ENCODE measurements at regions not wholly inside any gene's neighbourhood (a gene's known extent, or its start where the extent isn't known, plus 50 kb on each side); places are given as distances from the start of the nearest gene placed in this dataset.

DNA sequence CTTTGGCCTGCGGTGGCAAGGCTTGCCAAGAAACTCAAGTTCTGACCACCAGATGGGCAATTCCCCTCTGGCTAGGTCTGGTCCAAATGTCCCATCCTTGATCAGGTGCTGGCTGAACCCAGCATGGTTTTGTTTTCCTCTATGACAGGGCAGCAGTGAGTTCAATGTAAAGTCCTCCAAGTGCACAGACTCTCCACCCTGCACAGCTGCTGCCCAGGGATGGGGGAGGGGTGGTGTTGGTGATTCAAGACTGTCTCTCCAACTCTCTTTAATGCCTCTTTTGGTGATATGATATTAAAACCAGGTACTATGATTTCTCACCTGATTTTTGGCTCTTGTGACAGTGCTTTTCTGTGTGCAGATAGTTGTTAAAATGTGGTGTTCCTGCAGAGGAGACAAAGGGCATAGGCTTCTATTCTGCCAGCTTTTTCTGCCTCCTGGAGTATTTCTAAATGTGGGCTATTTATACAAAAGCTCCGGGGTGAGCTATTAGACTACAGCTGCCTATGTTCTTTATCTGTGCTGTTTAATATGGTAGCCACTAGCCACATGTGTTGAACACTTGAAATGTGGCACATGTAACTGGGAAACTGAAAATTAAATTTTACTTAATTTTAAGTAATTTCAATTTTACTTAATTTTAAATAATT, 64.0 kb upstream of the STK39 start:
- no peak for DNase-seq
- no peak overlapping the region for H2AFZ ChIP-seq (ENCODE audit: low read length)
- H3K9me3 ChIP-seq (replicated peaks; ENCODE audit: insufficient read depth, low read length), result no peaks in the 10 kb centered on the region
- H3K36me3 ChIP-seq (replicated peaks; ENCODE audit: insufficient read depth, low read length), result no peaks in the 10 kb centered on the region
- H4K20me1 ChIP-seq (ENCODE audit: insufficient read depth, low read length), result no peaks in the 10 kb centered on the region
- no peaks in the 10 kb centered on the region for H3K4me1 ChIP-seq (ENCODE audit: low read length)
- H3K4me2 ChIP-seq (ENCODE audit: low read depth, low read length), result no peak overlapping the region
- TF ChIP-seq EZH2phosphoT487 (IDR thresholded peaks at IDR 0.05; ENCODE audit: low read length), result no peak
- TF ChIP-seq, protein P1, sequence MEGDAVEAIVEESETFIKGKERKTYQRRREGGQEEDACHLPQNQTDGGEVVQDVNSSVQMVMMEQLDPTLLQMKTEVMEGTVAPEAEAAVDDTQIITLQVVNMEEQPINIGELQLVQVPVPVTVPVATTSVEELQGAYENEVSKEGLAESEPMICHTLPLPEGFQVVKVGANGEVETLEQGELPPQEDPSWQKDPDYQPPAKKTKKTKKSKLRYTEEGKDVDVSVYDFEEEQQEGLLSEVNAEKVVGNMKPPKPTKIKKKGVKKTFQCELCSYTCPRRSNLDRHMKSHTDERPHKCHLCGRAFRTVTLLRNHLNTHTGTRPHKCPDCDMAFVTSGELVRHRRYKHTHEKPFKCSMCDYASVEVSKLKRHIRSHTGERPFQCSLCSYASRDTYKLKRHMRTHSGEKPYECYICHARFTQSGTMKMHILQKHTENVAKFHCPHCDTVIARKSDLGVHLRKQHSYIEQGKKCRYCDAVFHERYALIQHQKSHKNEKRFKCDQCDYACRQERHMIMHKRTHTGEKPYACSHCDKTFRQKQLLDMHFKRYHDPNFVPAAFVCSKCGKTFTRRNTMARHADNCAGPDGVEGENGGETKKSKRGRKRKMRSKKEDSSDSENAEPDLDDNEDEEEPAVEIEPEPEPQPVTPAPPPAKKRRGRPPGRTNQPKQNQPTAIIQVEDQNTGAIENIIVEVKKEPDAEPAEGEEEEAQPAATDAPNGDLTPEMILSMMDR (IDR thresholded peaks at IDR 0.05; ENCODE audit: low read length), result no peak
- no peak for TF ChIP-seq EZH2 (optimal IDR thresholded peaks at IDR 0.05; ENCODE audit: low read depth, low read length)
- H3K4me3 ChIP-seq (ENCODE audit: low read length), result no peak overlapping the region
- no peaks in the 10 kb centered on the region for H3K27me3 ChIP-seq (replicated peaks; ENCODE audit: insufficient read depth, low read length)
- H3F3A ChIP-seq (ENCODE audit: insufficient read depth, low read length), result no peaks in the 10 kb centered on the region
- no peaks in the 10 kb centered on the region for H3K9me2 ChIP-seq (replicated peaks; ENCODE audit: insufficient read depth, low read length)
- no peak overlapping the region for H3K9ac ChIP-seq (ENCODE audit: low read length)
- no peak overlapping the region for H3K27ac ChIP-seq (ENCODE audit: low read length)
- H3K79me2 ChIP-seq (ENCODE audit: low read length), result no peaks in the 10 kb centered on the region

DNA sequence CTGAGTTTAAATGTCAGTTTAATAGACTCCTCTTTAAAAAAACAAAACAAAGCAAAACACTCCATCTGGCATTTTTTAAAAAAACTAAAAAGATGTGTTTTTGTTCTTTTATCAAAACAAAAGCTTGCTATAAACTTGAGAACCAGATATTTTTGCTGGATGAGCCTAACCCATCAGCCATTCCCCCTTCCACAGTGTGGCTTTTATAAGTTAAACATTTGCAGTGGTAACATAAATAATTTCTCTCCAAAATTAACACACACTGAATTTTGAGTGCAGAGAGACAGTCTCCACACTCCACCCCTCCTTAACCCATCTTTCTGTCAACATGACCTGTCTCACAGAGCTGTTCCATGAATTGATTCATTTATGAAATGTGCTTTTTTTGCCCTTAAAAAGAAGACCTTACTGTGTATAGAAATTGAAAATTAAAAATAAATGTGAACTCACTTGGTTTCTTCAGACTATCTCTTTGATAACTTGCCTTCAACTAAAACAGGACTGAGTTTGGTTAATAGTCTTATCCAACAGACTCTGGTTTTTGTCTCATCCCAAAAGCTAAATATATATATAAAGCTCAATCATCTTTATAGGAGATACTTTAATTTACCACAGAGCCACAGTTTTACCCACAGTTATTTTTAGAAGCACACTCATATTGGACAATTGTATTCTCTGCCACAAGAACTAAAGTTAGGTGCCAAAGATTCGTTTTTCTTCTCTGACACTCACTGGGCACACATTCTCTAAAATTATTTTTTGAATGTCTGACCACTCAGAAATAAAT, 64.8 kb upstream of the STK39 start:
- H3K9me3 ChIP-seq (replicated peaks; ENCODE audit: insufficient read depth, low read length), result no peaks in the 10 kb centered on the region
- no peak overlapping the region for H3K27ac ChIP-seq (ENCODE audit: low read length)
- no peaks in the 10 kb centered on the region for H3K27me3 ChIP-seq (replicated peaks; ENCODE audit: insufficient read depth, low read length)
- DNase-seq, result no peak
- H3F3A ChIP-seq (ENCODE audit: insufficient read depth, low read length), result no peaks in the 10 kb centered on the region
- no peak for TF ChIP-seq EZH2 (optimal IDR thresholded peaks at IDR 0.05; ENCODE audit: low read depth, low read length)
- TF ChIP-seq, protein P1 (IDR thresholded peaks at IDR 0.05; ENCODE audit: low read length), result no peak
- TF ChIP-seq EZH2phosphoT487 (IDR thresholded peaks at IDR 0.05; ENCODE audit: low read length), result no peak
- H3K4me1 ChIP-seq (ENCODE audit: low read length), result no peaks in the 10 kb centered on the region
- no peak overlapping the region for H2AFZ ChIP-seq (ENCODE audit: low read length)
- no peak overlapping the region for H3K4me2 ChIP-seq (ENCODE audit: low read depth, low read length)
- no peaks in the 10 kb centered on the region for H3K79me2 ChIP-seq (ENCODE audit: low read length)
- no peak overlapping the region for H3K4me3 ChIP-seq (ENCODE audit: low read length)
- H4K20me1 ChIP-seq (ENCODE audit: insufficient read depth, low read length), result no peaks in the 10 kb centered on the region
- H3K9me2 ChIP-seq (replicated peaks; ENCODE audit: insufficient read depth, low read length), result no peaks in the 10 kb centered on the region
- H3K36me3 ChIP-seq (replicated peaks; ENCODE audit: insufficient read depth, low read length), result no peaks in the 10 kb centered on the region
- H3K9ac ChIP-seq (ENCODE audit: low read length), result no peak overlapping the region

DNA sequence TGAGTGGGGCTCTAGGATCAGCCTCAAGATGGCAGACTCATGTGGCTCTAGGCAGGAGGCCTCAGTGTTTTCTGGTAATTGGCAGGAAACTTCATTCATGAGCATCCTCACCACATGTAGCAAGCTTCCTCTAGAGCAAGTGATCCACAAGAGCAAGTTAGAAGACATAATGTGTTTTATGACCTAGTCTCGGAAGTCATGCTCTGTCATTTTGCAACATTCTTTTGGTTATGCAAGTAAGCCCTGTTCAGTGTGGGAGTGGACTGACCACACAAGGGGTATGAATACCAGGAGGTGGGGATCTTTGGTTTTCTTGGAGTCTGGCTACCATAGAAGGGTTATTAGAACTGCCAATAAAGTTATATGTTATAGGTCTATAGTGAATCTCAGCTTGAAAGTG, 66.8 kb upstream of the STK39 start:
- TF ChIP-seq EZH2 (optimal IDR thresholded peaks at IDR 0.05; ENCODE audit: low read depth, low read length) (no peak), EZH2phosphoT487 (IDR thresholded peaks at IDR 0.05; ENCODE audit: low read length) (no peak)
- TF ChIP-seq, protein P1 (IDR thresholded peaks at IDR 0.05; ENCODE audit: low read length), result no peak
- Histone ChIP-seq H3K79me2 (ENCODE audit: low read length) (no peaks in the 10 kb centered on the region), H2AFZ (ENCODE audit: low read length) (no peak overlapping the region), H3F3A (ENCODE audit: insufficient read depth, low read length) (no peaks in the 10 kb centered on the region), H3K36me3 (replicated peaks; ENCODE audit: insufficient read depth, low read length) (no peaks in the 10 kb centered on the region), H3K4me2 (ENCODE audit: low read depth, low read length) (no peak overlapping the region), H3K27me3 (replicated peaks; ENCODE audit: insufficient read depth, low read length) (no peaks in the 10 kb centered on the region), H3K4me3 (ENCODE audit: low read length) (no peak overlapping the region), H3K9me3 (replicated peaks; ENCODE audit: insufficient read depth, low read length) (no peaks in the 10 kb centered on the region), H3K27ac (ENCODE audit: low read length) (no peak overlapping the region), H4K20me1 (ENCODE audit: insufficient read depth, low read length) (no peaks in the 10 kb centered on the region), H3K9ac (ENCODE audit: low read length) (no peak overlapping the region), H3K9me2 (replicated peaks; ENCODE audit: insufficient read depth, low read length) (no peaks in the 10 kb centered on the region), H3K4me1 (ENCODE audit: low read length) (no peaks in the 10 kb centered on the region)
- no peak for DNase-seq
